ENCODE measurements at regions not wholly inside any gene's neighbourhood (a gene's known extent, or its start where the extent isn't known, plus 50 kb on each side); places are given as distances from the start of the nearest gene placed in this dataset.
"Not testable (repeated sequence)": the region's sequence is repeated elsewhere in the genome, so short reads cannot be mapped to it uniquely, and the experiment has no call there.

DNA sequence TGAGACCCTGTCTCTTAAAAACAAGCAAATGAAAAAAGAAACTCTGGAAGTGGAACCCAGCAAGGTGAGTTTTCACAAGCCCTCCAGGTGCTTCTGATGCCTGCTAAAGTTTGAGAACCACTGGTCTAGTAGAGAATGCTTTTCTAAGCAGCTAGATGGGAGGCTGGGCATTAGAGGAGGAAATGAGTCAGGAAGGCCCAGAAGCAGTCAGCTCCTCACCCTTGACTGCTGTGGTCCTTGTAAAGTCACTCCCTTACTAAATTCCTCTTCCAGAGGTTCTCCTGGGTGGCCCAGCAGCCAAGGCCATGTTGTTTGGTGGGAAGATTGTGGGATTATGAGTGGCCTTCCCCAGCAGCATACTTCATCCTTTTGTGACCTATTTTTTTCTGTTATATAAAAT is 52.0 kb upstream of the FYN start:
- Histone ChIP-seq H3K4me3 (ENCODE audit: low read depth, low read length) (no peak overlapping the region), H3K4me1 (peaks cover 4% of the 10 kb centered on the region), H3K27me3 (no peaks in the 10 kb centered on the region), H3K36me3 (no peaks in the 10 kb centered on the region), H3K9me3 (no peaks in the 10 kb centered on the region)
- TF ChIP-seq, protein P1, sequence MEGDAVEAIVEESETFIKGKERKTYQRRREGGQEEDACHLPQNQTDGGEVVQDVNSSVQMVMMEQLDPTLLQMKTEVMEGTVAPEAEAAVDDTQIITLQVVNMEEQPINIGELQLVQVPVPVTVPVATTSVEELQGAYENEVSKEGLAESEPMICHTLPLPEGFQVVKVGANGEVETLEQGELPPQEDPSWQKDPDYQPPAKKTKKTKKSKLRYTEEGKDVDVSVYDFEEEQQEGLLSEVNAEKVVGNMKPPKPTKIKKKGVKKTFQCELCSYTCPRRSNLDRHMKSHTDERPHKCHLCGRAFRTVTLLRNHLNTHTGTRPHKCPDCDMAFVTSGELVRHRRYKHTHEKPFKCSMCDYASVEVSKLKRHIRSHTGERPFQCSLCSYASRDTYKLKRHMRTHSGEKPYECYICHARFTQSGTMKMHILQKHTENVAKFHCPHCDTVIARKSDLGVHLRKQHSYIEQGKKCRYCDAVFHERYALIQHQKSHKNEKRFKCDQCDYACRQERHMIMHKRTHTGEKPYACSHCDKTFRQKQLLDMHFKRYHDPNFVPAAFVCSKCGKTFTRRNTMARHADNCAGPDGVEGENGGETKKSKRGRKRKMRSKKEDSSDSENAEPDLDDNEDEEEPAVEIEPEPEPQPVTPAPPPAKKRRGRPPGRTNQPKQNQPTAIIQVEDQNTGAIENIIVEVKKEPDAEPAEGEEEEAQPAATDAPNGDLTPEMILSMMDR (IDR thresholded peaks at IDR 0.05; ENCODE audit: low read depth, low read length): no peak
- DNase-seq: no peak

- TF ChIP-seq, protein P1 (IDR thresholded peaks at IDR 0.05; ENCODE audit: low read depth, low read length): no peak
- H3K4me3 ChIP-seq (ENCODE audit: low read depth, low read length): no peak overlapping the region
- H3K36me3 ChIP-seq: no peaks in the 10 kb centered on the region
- DNase-seq: no peak
- H3K9me3 ChIP-seq: no peaks in the 10 kb centered on the region
- peaks cover 4% of the 10 kb centered on the region for H3K4me1 ChIP-seq
- no peaks in the 10 kb centered on the region for H3K27me3 ChIP-seq
Observed at GRCh38 chr6:111926731-111927302, 53.6 kb upstream of the FYN start.

DNA sequence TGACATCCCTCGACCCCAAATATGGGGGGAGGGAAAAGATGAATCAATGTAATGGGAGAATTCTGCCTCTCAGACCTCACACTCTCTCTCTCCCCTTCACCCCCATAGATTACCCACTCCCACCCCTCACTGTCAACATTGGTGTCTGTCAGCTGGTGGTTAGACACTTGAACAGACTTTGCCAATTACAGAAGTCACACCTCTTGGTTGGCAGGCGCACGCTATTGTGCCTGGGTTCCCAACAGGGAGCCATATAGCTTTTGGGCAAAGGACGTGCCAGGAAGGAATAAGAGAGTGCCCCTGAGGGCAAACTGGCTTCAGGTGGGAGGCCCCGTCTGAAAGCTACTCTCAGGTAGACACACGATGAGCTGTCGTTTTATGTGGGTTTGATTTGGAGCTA is 54.1 kb upstream of the FYN start:
- Histone ChIP-seq H3K9me3 (no peaks in the 10 kb centered on the region), H3K36me3 (no peaks in the 10 kb centered on the region), H3K4me1 (peaks cover 4% of the 10 kb centered on the region), H3K27me3 (no peaks in the 10 kb centered on the region), H3K4me3 (ENCODE audit: low read depth, low read length) (no peak overlapping the region)
- TF ChIP-seq, protein P1 (IDR thresholded peaks at IDR 0.05; ENCODE audit: low read depth, low read length): no peak
- no peak for DNase-seq

DNA sequence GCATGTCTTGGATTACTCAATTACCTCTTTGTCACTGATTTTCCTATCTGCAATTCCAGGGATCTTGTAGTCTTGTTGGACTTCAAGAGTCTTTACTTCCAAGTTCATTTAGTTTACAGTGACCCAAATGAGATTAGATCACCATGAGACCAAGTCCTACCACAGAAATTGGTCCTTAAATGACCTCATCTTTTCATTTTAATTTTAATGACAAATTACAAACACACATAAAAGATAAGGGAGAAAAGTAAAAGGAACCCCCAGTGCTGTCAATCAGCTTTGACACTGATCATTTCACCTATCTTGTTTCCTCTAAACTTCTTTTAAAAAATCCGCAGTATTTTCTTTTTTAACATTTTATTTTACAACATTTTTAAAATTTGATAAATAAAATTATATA is 54.9 kb upstream of the FYN start:
- Histone ChIP-seq H3K4me3 (ENCODE audit: low read depth, low read length) (no peak overlapping the region), H3K4me1 (no peaks in the 10 kb centered on the region; the same call in 1 of the 2 replicates), H3K9me3 (no peaks in the 10 kb centered on the region), H3K27me3 (no peaks in the 10 kb centered on the region), H3K36me3 (no peaks in the 10 kb centered on the region)
- DNase-seq: no peak
- TF ChIP-seq, protein P1 (IDR thresholded peaks at IDR 0.05; ENCODE audit: low read depth, low read length): no peak

DNA sequence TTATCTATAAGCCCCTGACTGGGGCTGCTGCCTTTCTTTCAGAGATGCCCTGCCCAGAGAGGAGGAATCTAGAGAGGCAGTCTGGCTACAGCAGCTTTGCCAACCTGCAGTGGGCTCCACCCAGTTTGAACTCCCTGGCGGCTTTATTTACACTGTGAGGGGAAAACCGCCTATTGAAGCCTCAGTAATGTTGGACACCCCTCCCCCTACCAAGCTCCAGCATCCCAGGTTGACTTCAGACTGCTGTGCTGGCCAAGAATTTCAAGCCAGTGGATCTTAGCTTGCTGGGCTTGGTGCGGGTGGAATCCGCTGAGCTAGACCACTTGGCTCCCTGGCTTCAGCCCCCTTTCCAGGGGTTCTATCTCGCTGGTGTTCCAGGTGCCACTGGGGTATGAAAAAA is 61.4 kb upstream of the FYN start:
- H3K27me3 ChIP-seq; DNase-seq; H3K36me3 ChIP-seq; H3K9me3 ChIP-seq; H3K4me1 ChIP-seq; H3K4me3 ChIP-seq (ENCODE audit: low read depth, low read length): not testable (repeated sequence)

DNA sequence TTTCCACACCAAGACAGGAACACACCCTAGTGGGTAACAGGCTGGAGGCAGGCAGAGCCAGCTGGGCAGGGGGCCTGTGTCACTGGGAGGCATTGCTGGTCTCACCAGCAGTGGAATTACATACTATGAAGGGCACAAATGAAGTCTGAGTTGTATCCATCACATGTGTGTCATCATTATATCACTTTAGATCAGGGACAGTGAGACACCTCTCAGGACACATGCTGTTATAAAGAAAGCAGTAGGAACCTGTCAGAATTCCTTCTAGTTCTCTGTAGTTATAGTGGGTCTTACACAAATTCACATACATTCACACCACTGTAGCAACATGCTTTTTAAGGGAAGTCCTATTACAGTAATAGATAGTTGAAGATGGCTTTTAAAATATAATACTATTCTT is 63.5 kb upstream of the FYN start:
- H3K4me3 ChIP-seq (ENCODE audit: low read depth, low read length): no peak overlapping the region
- no peaks in the 10 kb centered on the region for H3K36me3 ChIP-seq
- H3K27me3 ChIP-seq: no peaks in the 10 kb centered on the region
- no peaks in the 10 kb centered on the region for H3K4me1 ChIP-seq
- TF ChIP-seq, protein P1 (IDR thresholded peaks at IDR 0.05; ENCODE audit: low read depth, low read length): no peak
- H3K9me3 ChIP-seq: no peaks in the 10 kb centered on the region; the same call in 1 of the 2 replicates
- no peak for DNase-seq

GRCh38 chr6:111938710-111939109 is 65.5 kb upstream of the FYN start:
- no peaks in the 10 kb centered on the region for H3K36me3 ChIP-seq
- no peaks in the 10 kb centered on the region for H3K27me3 ChIP-seq
- H3K9me3 ChIP-seq: no peaks in the 10 kb centered on the region; the same call in 1 of the 2 replicates
- no peak for DNase-seq
- TF ChIP-seq, protein P1 (IDR thresholded peaks at IDR 0.05; ENCODE audit: low read depth, low read length): no peak
- no peak overlapping the region for H3K4me3 ChIP-seq (ENCODE audit: low read depth, low read length)
- H3K4me1 ChIP-seq: no peaks in the 10 kb centered on the region; the same call in 1 of the 2 replicates
